ENCODE measurements at regions not wholly inside any gene's neighbourhood (a gene's known extent, or its start where the extent isn't known, plus 50 kb on each side); places are given as distances from the start of the nearest gene placed in this dataset.

GRCh38 chr22:33209930-33210784, 152.0 kb upstream of the SYN3 start:
- H3K9me3 ChIP-seq (ENCODE audit: low read length), result no peaks in the 10 kb centered on the region
- no peak overlapping the region for H3K4me2 ChIP-seq (ENCODE audit: low read length)
- no peaks in the 10 kb centered on the region for H3K36me3 ChIP-seq (ENCODE audit: insufficient read depth, low read length)
- no peaks in the 10 kb centered on the region for H3F3A ChIP-seq (ENCODE audit: insufficient read depth, low read length, poor library complexity, severe bottlenecking)
- no peaks in the 10 kb centered on the region for H3K27me3 ChIP-seq (ENCODE audit: insufficient read depth, low read depth, low read length)
- no peaks in the 10 kb centered on the region for H3K9me2 ChIP-seq (ENCODE audit: insufficient read depth, low read length)
- H3K9ac ChIP-seq (ENCODE audit: low read length), result no peak overlapping the region
- no peak overlapping the region for H2AFZ ChIP-seq (ENCODE audit: low read depth, low read length)
- H3K4me3 ChIP-seq (ENCODE audit: low read length), result no peak overlapping the region
- no peaks in the 10 kb centered on the region for H4K20me1 ChIP-seq (ENCODE audit: insufficient read depth)
- TF ChIP-seq RAD21 (conservative IDR thresholded peaks at IDR 0.05) (peak; percentile 72), SMC3 (conservative IDR thresholded peaks at IDR 0.05; ENCODE audit: poor library complexity) (peak; percentile 66), CTCF (IDR thresholded peaks at IDR 0.05; ENCODE audit: poor library complexity, severe bottlenecking) (peak; percentile 72), EP300 (conservative IDR thresholded peaks at IDR 0.05; ENCODE audit: poor library complexity, severe bottlenecking) (no peak), TAF1 (IDR thresholded peaks at IDR 0.05; ENCODE audit: low read depth) (no peak), MXI1 (conservative IDR thresholded peaks at IDR 0.05; ENCODE audit: poor library complexity, severe bottlenecking) (no peak)
- no peak overlapping the region for H3K27ac ChIP-seq (ENCODE audit: low read length)
- H3K79me2 ChIP-seq (replicated peaks; ENCODE audit: insufficient read depth, low read length), result no peaks in the 10 kb centered on the region

- no peaks in the 10 kb centered on the region for H4K20me1 ChIP-seq (ENCODE audit: insufficient read depth)
- no peaks in the 10 kb centered on the region for H3K79me2 ChIP-seq (replicated peaks; ENCODE audit: insufficient read depth, low read length)
- H3K9me3 ChIP-seq (ENCODE audit: low read length), result no peaks in the 10 kb centered on the region
- no peak overlapping the region for H3K4me3 ChIP-seq (ENCODE audit: low read length)
- H3F3A ChIP-seq (ENCODE audit: insufficient read depth, low read length, poor library complexity, severe bottlenecking), result no peaks in the 10 kb centered on the region
- no peak overlapping the region for H3K9ac ChIP-seq (ENCODE audit: low read length)
- no peaks in the 10 kb centered on the region for H3K9me2 ChIP-seq (ENCODE audit: insufficient read depth, low read length)
- no peak overlapping the region for H2AFZ ChIP-seq (ENCODE audit: low read depth, low read length)
- TF ChIP-seq MXI1 (conservative IDR thresholded peaks at IDR 0.05; ENCODE audit: poor library complexity, severe bottlenecking) (no peak), REST (IDR thresholded peaks at IDR 0.05; ENCODE audit: borderline replicate concordance) (no peak), POLR2AphosphoS5 (IDR thresholded peaks at IDR 0.05) (no peak), EP300 (conservative IDR thresholded peaks at IDR 0.05; ENCODE audit: poor library complexity, severe bottlenecking) (no peak), SMC3 (conservative IDR thresholded peaks at IDR 0.05; ENCODE audit: poor library complexity) (no peak), EZH2 (IDR thresholded peaks at IDR 0.05; ENCODE audit: borderline replicate concordance, insufficient read depth, low read length, poor library complexity, severe bottlenecking) (no peak), TAF1 (IDR thresholded peaks at IDR 0.05; ENCODE audit: low read depth) (no peak), CTCF (IDR thresholded peaks at IDR 0.05; ENCODE audit: poor library complexity, severe bottlenecking) (no peak), RAD21 (conservative IDR thresholded peaks at IDR 0.05) (no peak)
- H3K27ac ChIP-seq (ENCODE audit: low read length), result no peak overlapping the region
- no peaks in the 10 kb centered on the region for H3K36me3 ChIP-seq (ENCODE audit: insufficient read depth, low read length)
- no peaks in the 10 kb centered on the region for H3K27me3 ChIP-seq (ENCODE audit: insufficient read depth, low read depth, low read length)
- H3K4me2 ChIP-seq (ENCODE audit: low read length), result no peak overlapping the region
Observed at GRCh38 chr22:33204408-33204807, 146.2 kb upstream of the SYN3 start.
